ENCODE measurements at regions not wholly inside any gene's neighbourhood (a gene's known extent, or its start where the extent isn't known, plus 50 kb on each side); places are given as distances from the start of the nearest gene placed in this dataset.

GRCh38 chr16:14002416-14002990 is 68.6 kb upstream of the MRTFB start:
- no peak for DNase-seq (ENCODE audit: low spot score)
- ATAC-seq (ENCODE audit: low FRiP score) = no peak
- TF ChIP-seq CTCF (IDR thresholded peaks at IDR 0.05) = no peak

- no peak for TF ChIP-seq CTCF (IDR thresholded peaks at IDR 0.05)
- ATAC-seq (ENCODE audit: low FRiP score) = peak; percentile 92
- no peak for DNase-seq (ENCODE audit: low spot score)
Observed at GRCh38 chr16:14003074-14003570, 68.0 kb upstream of the MRTFB start.

GRCh38 chr16:14004031-14004728 is 66.9 kb upstream of the MRTFB start:
- no peak for DNase-seq (ENCODE audit: low spot score)
- no peak for TF ChIP-seq CTCF (IDR thresholded peaks at IDR 0.05)
- ATAC-seq (ENCODE audit: low FRiP score) = no peak

GRCh38 chr16:14004729-14005315 is 66.3 kb upstream of the MRTFB start:
- ATAC-seq (ENCODE audit: low FRiP score) (no peak), DNase-seq (ENCODE audit: low spot score) (no peak)
- TF ChIP-seq CTCF (IDR thresholded peaks at IDR 0.05) = no peak

GRCh38 chr16:14005335-14005734 is 65.8 kb upstream of the MRTFB start:
- no peak for ATAC-seq (ENCODE audit: low FRiP score)
- no peak for DNase-seq (ENCODE audit: low spot score)
- TF ChIP-seq CTCF (IDR thresholded peaks at IDR 0.05) = no peak

- no peak for TF ChIP-seq CTCF (IDR thresholded peaks at IDR 0.05)
- ATAC-seq (ENCODE audit: low FRiP score) = no peak
- DNase-seq (ENCODE audit: low spot score) = no peak
Observed at GRCh38 chr16:14007450-14007849, 63.7 kb upstream of the MRTFB start.

All from omental fat pad (tissue), 3 donors.